NCI-H2196 (cell line): ENCODE measurements at regions not wholly inside any gene's neighbourhood (a gene's known extent, or its start where the extent isn't known, plus 50 kb on each side); places are given as distances from the start of the nearest gene placed in this dataset.

Source experiments
- DNase-seq: peaks from one replicate; lab custom pipeline; 2025; ENCODE audit not compliant: unreplicated experiment; lab: John Stamatoyannopoulos, UW

DNA sequence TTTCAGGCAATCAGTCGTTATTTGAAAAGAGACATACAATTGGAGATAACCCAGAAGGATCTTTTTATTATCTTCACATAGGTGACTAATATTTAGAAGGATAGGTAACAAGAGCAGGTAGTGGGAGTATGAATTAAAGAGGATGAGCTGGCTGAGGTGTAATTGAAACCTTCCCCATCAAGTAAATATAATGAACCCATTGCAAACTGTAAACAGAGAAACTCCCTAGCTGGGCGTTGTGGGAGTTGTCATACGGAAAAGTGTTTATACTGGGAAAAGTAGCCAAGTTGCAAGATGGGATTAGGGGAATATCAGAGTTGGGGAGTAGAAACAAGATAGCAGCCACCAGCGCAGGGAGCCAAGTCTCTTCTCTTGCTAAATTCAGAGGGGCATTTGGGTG is 448.4 kb downstream of the COG6 start:
- no peak for DNase-seq

DNA sequence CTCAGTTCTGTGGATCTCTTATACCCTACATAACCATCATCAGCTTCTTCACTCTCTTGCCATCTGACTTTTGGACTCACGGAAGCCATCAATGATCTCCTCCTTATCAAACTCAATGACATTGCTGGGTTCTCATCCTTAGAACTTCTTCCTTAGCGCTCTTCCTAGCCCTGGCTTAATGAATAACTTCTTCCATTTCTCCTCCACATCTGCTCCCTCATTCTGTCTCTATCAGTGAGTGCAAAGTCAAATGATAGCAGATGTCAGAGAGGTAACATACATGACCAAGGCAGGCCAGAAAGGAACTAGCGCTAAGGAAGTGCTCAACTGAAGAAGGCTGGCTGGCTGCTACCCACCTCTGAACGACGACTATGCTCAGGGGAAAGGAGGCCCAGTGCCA is 449.8 kb downstream of the COG6 start:
- DNase-seq = no peak

- DNase-seq = no peak
Observed at GRCh38 chr13:40109351-40109844, 453.9 kb downstream of the COG6 start.

DNA sequence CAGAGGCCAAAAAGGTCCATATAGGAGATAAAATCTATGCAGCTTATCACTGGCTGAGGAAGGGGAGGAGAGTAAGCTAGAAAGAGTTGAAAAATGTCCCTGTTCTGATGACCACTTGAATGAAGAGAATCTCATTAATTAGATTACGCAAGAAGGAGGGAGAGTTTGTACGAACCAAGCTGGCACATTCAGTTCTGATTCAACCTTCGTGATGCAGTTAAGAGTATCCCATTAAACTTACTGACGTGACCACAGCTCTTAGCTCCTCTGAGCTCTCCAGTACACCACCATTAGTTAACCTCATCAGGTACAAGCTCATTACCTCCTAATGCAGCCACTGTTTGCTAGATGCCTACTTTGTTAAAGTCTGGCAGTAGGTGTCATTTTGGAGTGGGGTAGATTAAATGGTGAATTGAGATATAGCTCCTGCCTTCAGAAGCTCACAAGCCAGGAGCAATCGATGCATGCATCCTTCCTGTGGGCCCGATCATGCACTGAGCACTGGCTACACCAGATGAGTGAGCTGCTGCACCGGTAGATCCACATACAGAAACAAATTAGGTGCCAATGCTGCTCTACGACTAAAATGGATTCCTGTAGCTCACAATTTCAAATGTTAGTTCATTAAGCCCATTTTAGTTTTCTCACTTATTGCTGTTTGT is 458.3 kb downstream of the COG6 start:
- DNase-seq = no peak

DNA sequence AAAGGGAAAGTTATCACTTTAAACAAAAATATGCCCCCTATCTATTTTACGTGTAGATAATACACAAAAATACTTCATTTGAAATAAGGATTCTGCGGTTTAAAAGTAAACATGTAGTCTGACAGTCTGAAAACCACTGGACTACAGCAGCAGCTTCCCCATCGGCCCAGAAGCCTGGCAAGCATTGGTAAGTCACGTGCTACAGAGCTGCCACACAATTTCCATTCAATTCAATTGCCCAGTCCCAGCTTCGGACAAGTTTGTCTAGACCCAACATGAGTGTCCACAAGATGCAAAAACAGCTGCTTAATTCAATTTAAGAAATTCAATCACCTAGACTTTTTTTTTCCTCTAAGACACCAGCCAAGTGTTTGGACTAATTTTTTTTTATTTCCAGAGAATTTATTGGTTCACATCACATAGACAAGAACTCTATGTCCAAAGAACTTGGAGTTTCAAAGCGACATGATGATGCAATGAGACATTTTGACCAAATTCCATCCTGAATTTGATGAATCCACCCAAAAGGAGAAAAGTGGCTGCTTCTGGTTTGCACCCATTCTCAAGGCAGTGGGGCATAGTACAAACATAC is 458.9 kb downstream of the COG6 start:
- DNase-seq = no peak

DNA sequence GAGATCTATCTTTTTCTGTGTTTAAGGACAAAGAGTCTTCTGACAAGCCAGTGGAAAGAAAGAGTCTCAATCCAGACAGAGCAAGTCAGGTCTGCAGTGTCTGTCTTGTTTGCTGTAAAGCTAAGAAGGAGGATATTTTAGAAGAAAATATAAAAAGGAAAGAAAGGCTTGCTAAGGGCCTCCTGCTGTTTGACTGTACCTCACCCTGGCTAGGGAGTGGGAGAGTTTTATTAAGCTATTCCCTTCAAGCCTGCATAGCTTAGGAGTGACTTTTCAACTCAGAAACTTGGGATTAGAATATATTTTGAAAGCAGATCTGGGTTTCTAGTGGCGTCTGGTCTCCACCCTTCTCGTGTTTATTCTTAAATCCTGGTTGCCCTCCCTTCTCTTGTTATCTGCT is 460.0 kb downstream of the COG6 start:
- no peak for DNase-seq

- DNase-seq = no peak
Observed at GRCh38 chr13:40116008-40116407, 460.5 kb downstream of the COG6 start.

GRCh38 chr13:40118337-40118736 is 462.9 kb downstream of the COG6 start:
- DNase-seq = no peak

- DNase-seq = no peak
Observed at GRCh38 chr13:40119852-40120251, 464.4 kb downstream of the COG6 start.

- no peak for DNase-seq
Observed at GRCh38 chr13:40120288-40120687, 464.8 kb downstream of the COG6 start.

- no peak for DNase-seq
Observed at GRCh38 chr13:40120781-40121180, 465.3 kb downstream of the COG6 start.

GRCh38 chr13:40121722-40122121 is 466.3 kb downstream of the COG6 start:
- DNase-seq = no peak

DNA sequence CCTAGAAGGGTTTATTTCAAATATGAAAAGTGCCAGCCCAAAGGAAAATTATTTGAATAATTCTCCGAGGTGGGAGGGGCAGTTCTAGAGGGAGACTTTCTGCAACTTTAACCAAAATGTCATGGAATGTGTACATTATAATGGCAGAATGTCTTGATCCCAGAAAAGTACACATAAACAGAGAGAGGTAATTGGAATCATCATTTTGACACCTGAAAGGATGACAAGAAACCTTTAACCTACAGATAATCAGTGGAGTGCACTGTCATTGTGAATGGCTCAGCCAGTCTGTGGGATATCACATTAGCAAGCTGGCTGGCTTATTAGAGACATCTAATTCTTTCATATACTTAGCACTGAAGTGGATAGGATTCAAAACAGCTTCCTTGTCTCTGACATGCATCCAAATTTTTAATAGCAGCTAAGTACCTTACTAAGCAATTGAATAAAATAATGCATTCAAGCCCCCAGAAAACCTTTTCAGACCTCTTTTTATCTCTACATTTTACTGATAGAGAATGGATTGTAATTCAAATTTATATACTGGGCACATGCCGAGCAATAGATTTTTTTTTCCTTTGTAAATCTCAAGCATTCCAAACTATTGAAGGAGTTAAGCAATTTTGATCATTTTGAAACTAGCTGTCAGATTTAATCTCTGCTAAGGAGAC is 468.6 kb downstream of the COG6 start:
- DNase-seq = no peak

GRCh38 chr13:40124633-40125015 is 469.2 kb downstream of the COG6 start:
- DNase-seq = no peak

- no peak for DNase-seq
Observed at GRCh38 chr13:40125336-40125735, 469.9 kb downstream of the COG6 start.

DNA sequence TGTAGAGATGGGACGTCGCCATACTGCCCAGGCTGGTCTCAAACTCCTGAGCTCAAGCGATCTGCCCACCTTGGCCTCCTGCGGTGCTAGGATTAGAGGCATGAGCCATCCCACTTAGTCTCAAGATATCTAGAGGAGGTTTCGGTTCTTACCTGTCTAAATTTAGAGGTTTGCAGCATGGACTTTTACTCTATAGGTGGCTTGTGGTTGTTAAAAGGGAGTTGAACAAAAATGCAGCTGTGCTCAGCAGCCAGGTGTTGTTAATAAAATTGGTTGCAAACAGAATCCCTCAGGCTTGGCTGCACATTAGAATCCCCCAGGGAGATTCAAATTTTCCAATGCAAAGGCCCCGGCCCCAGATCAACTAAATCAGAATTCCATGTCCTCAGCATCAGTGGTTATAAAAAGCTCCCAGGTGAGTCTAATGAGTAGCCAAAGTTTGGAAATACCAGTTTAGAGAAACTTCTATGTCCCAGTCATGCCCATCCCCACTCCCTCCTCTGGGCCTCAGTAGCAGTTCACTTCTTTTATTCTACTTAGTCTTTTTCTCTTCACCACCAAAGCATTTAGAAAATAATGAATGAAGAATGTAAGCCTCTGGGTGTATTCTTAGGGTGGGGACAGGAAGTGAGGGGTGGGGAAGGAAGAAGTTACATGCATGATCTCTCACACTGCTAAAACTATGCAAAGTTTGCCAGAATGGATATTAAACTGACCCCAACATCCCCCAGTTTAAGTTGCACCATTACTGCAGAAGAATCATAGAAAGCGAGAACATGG is 471.0 kb downstream of the COG6 start:
- DNase-seq = no peak

GRCh38 chr13:40127476-40127875 is 472.0 kb downstream of the COG6 start:
- no peak for DNase-seq

DNA sequence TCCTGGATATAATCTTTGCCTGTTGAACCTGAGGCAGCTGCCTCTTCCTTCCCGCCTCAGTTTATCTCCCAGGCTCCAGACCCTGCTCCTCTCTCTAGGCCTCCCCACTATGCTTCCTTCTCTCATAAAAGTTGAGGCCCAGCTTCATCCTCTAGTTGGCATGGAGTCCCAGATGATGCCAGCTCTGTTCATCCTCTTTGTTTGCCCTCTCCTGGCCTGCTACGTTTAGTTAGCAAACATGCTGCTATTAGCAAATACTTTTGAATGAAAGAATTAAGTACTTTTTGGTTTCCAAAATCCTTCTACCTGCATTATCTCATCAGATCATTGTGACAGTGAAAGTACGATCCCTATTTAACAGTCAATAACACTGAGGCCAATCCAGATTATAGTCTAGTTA is 472.5 kb downstream of the COG6 start:
- DNase-seq = no peak

GRCh38 chr13:40129467-40129866 is 474.0 kb downstream of the COG6 start:
- DNase-seq = no peak

DNA sequence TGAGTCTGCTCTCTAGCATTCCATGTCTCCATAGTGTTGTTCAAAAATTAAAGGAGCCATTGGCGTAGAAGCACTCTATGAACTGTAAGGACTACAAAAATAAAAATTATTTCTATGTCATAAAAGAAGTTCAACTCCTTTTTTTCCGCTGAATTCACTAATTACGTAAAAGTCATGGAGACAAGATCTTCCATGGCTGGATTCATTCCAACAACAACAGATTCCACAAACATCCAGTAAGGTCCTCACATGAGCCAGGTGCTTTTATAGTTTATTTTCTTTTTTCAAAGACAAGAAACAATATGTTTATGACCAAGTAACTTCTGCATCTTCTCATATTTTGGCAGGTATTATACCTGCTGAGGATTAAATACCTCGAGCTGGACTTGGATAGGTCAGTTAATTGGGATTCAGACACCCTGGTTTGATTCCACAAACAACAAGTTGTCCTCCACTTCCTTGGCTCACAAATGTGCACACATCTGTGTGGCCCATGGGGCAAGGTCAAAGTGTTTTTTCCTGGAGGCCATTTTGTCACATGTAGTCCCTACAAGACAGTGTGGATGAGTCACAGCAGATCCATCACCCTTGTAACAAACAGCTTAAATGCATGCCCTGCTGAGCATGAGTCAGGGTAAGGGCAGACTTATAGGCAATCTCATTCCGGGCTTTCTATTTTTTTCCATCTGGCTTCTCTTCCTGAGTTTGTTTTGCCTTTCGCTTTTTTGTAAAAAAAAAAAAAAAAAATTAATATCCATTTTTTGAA is 475.6 kb downstream of the COG6 start:
- no peak for DNase-seq

GRCh38 chr13:40132249-40132648 is 476.8 kb downstream of the COG6 start:
- DNase-seq = no peak
